HG02759 (cell line): ENCODE measurements at regions not wholly inside any gene's neighbourhood (a gene's known extent, or its start where the extent isn't known, plus 50 kb on each side); places are given as distances from the start of the nearest gene placed in this dataset.

Experiments
- ATAC-seq: cut with Tn5 transposase; IDR thresholded peaks from one replicate; pipeline ENCODE4 v1.9.1; 2021; ENCODE audit warnings: mild to moderate bottlenecking, moderate library complexity; ENCODE audit not compliant: unreplicated experiment

DNA sequence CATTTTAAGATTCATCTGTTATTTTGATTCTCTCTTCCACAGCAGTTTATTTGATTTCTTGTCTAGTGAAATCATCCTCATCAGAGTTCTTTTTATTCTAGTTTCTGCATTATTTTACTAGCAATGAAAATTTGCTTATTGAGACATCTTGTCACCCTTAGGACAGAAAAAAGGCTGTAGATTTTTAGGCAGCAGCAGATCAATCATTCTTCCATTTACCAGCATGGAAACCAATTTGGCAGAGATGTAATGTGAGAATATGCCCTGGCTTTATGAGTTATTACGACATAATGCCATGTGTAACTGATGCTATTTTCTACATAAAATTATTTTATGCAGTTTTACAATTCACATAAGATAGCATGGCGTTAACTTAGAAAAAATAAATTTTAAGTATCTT, 688.6 kb upstream of the SLC10A2 start:
- ATAC-seq: no peak

DNA sequence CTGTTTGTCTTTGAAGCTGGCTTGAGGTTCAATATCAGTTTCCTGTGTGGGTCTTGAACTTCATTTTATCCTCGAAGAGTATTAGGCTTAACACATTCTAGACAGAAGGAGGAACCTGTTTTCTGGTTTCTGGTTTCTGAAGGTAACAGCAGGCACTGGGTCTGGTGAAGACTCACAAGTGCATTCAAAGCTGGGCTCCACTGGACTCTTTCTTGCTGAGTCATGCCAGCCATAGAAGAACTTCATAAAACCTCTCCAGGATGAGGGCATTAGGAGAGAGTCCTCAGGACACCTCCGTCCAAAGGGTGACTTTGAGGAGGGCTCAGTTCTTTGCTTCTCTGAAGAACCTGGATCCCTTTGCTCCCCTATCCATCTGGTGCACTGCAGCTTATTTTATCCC, 668.6 kb upstream of the SLC10A2 start:
- no peak for ATAC-seq

DNA sequence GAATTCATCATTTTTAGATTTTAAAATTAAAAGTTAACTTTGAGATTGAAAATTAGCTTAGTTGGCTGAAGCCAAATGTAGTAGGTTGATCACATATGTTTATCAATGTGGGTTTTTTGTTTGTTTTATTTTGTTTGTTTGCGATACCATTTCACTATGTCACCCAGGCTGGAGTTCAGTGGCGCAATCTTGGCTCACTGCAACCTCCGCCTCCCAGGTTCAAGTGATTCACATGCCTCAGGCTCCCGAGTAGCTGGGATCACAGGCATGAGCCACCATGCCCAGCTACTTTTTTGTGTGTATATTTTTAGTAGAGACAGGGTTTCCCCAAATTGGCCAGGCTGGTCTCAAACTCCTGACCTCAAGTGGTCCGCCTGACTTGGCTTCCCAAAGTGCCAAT, 665.7 kb upstream of the SLC10A2 start:
- no peak for ATAC-seq

DNA sequence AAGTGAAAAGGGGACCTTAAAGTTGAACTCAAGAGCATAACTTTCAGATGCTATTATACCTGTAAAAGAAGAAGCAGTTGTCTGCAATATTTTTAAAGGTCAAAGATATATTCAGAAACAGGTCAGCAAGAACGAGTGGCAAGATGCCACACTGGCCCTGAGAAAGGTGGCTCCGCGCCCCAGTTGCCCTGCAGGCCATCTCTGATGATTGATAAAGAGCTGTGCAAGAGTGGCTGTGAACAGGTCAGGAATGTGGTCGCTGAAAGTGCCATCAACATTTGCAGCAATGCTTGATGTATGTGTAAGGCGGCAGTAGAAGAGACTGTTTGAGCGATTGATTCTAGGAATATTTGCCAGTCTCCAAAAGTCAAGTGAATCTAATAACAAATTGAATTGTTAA, 664.2 kb upstream of the SLC10A2 start:
- ATAC-seq: no peak

DNA sequence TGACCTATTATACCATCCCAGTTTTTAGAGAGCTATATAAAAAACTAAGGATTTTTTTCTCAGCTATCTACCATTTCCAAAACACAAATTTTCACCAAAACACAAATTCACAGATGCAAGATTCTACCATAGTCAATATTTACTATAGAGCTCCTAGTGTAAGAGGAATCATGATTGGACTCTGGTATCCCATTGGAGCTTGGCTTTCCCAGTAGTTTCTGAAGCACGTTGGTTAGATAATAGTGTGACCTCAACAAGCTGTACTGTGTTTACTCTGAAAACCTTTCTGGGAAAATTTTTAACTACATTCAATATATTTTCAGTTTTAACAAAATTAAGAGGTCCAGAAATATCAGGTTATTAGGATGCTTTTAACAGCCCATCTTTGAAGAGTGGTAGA, 660.6 kb upstream of the SLC10A2 start:
- no peak for ATAC-seq

DNA sequence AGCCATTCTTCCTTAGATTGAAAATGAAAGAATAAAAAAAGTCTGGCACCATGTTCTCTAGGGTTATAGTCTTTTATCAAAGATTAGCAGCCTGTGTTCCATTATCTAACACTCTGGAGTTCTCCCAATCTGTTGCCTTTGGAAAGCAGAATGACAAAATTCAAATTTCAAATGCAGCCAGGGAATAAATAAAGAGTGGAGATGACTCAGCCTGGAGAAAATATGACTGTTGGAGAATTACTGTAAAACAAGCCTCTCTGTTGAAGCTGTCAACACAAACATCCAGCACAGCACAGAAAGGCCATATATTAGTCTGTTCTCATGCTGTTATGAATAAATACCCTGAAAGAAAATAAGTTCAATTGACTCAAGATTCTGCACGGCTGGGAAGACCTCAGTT, 650.5 kb upstream of the SLC10A2 start:
- no peak for ATAC-seq

DNA sequence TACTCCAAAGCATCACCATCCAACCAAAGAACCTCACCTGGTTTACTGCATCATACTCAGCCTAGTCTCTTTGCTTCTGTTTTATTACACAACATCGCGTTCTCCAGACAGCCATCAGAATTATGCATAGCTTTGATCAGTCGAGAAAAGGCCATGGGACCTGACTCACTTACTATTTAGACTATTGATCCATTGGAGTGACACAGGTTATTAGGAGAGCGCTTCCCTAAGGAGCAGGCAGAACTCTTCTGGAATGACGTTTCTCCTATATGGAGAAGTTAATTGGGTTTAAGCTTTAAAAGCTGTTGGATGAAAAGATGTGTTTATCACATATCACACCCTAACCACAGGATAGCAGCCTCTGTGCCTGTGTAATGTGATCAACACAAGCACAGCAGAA, 649.1 kb upstream of the SLC10A2 start:
- ATAC-seq: no peak

DNA sequence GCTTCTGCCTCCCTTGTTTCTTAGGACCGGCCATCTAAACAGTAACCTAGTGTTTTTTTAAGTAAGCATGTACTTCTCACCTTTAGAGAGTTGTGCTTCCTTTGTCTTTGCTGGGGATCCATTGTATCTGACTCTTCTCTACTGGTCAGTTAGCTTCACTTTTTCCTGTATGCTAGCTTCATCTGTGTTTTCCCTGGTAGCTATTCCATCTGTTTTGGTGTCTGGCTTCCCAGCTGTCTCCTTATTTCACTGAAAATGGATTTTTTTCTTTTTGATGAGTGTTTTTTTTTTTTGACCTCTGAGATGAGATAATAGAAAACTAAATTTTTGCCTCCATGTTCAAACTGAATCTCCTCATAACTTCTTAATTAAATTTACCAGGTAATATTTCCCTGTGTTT, 637.0 kb upstream of the SLC10A2 start:
- no peak for ATAC-seq

DNA sequence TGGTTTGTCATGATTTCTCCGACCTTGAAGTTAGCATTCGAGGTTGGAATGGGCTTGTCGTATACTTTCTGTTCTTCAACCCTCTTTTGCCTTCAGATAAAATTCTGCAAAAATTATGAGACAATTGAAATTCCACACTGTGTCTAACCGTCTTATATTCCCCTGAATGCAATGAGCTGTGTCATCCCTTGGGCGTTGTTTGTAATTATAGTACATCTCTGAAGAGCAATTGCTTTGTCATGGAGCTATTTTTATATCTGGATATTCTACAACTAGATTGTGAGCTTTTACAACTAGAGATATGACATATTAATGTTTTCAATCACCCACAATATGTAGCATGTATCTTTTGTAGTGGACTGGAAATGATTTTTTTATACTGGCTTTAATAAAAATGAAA, 631.8 kb upstream of the SLC10A2 start:
- ATAC-seq: no peak

DNA sequence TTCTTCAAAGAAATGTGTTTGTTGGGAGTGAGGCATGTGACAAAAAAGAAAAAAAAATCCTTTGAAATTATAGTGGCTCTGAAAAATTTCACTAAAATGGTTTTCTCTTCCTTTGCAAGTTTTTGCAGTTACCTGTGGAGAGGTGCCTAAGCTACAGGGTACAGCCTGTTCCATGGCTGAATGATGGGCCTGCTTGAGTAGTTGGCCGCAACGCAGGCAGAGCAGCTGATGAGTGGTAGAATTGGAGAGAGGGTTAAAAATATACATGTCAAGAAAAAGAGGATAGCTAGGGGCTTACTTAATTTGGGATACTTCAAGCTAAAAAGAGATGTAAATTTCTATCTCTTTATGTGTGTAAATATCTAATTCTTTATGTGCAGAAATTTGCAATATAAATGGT, 629.1 kb upstream of the SLC10A2 start:
- ATAC-seq: no peak

DNA sequence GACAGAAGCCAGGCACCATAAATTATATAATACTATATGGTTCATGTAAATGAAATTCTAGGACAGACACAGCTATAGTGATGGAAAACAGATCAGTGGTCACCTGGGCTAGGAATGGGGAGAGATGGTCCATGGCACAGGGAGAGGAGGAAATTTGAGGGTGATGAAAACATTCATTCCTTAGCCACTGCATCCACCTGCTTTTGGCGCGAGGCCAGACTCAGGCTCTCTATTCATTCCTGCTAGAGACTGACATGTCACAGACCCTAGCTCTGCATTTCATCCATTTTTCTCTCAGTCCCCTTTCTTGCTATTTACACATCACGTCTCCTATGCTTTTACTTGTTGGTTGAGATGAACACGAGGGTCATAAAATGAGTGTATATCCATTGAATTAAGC, 628.3 kb upstream of the SLC10A2 start:
- no peak for ATAC-seq

DNA sequence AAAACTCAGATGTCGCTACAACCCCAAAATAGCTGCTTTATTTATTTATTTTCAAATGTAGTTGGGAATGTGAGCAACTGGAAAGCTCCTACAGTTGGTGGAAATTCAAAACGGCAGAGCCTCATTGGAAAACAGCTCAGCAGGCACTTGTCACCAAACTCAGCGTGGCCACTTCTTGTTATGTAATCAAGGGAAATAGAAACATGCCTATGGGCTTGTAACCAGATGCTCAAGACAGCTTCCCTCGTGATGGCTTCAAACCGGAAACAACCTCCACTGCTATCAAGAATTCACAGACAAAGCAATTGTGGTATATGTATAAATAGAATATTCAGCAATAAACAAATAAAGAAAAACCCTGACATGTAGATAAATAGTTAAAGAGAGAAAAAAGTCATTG, 627.8 kb upstream of the SLC10A2 start:
- ATAC-seq: no peak

DNA sequence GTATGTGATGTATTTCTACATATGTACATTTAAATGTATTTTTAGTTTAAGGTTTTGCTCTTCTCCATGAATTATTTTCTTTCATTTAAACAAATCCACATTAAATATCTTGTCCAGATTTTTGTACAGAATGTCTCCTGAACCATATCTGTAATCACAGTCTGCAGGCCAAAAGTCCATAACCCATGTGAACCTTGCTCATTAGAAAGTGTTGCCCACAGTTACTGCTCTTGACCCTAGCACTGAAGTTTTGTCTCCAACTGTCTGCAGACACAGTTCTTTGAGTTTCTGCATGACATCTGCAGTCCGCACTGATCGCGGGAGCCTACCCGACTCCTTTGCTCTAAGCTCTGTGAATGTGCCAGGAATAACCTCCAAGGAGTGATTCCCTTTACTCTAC, 626.2 kb upstream of the SLC10A2 start:
- no peak for ATAC-seq

DNA sequence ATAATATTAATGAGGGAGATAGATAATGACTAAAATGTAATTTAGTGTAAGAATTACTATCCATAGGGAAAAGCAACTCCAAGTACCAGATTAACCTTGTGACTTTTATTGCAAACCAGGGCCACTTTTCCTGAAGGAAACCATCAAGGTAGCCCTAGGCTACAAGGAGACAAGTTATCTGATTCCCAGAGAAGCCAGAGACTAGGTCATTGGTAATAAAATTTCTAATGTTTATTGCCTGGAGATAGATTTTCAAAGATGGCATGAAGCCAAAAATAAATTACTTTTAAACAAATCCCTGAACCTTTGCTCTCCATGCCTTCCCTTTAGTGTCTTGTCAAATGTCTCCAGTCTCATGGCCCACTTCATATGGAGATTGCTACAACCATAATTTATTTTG, 610.1 kb upstream of the SLC10A2 start:
- no peak for ATAC-seq

DNA sequence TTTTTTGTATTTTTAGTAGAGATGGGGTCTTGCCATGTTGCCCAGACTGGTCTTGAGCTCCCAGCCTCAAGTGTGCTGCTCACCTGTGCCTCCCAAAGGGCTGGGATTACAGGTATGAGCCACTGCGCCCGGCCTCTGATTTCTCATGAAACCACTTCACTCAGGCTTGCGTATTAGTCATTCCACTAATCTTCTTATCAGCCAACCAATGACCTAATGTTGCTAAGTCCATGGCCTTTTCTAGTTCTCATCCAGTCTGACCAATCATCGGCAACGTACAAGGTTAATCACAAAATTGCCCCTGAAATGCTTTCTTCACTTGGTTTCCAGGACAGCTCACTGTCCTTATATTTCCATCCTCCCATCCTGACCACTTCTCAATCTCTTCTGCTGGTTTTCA, 605.3 kb upstream of the SLC10A2 start:
- ATAC-seq: no peak

DNA sequence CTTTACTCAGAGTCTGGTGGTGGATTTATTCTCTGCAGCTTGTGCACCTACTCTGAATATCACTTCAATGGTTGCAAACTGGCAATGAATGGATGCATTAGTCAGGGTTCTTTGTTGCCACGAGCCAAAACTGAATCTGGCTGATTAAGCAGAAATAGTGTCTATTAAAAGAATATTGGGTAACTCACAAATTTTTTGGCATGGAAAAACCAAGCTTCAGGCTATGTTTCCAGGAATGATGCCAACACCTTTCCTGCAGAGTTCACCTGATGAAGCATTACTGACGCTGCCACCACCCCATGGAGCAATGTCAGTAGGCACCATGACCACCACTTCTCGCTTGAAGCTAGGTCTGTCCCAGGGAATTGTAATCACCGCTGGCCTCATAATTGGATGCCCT, 597.8 kb upstream of the SLC10A2 start:
- ATAC-seq: no peak

DNA sequence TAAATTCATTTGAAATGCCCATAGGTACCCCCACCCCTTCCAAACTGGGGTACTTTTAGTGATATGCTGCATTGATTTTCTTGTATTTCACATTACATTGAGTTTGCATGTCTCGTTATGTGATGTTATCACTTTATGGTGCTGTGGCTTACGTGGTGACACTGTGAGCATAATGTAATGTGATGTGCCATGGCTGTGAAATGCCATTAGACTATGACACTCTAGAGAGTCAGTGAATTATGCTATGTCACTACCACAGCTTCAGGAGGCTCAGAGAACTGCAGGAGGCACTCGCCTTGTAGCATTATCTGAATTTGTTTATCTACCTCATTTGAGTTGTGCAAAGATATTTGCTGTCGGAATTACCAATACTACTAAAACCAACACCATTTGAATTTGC, 590.1 kb upstream of the SLC10A2 start:
- ATAC-seq: no peak

DNA sequence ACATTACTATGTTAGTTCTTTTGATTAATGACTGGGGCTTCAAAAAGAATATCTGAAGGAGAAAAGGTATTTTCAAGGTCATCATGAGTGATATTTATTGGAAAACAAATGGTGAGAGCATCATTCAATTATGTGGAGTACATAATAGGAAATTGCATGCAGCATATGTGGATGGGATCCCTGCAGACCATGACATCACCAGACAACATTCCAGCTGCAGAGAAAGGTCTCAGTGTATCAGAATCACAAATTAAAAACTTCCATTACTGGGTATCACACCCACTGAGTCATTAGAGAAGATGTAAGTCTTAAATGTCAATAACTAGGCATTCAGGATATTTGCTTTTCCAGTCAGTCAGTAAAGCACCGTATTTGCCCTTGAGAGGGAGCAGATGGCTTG, 574.4 kb upstream of the SLC10A2 start:
- no peak for ATAC-seq

DNA sequence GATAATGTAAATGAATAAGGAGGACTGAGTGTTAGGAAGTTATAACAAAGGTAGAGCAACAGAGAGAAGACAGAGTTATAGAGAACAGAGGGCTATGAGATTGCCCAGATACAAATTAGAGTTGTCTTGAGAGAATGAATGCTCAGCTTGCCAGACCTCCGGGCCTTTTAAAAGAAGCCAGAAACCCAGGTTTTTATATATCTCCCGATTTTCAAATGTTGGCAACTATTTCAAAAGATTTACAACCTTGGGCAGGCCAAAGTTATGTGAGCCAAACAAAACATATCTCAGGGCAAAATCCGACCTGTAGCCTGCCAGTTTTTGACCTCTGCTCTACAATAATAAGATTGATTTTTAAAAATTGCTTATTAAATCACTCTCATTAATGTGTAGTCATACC, 573.1 kb upstream of the SLC10A2 start:
- ATAC-seq: no peak

DNA sequence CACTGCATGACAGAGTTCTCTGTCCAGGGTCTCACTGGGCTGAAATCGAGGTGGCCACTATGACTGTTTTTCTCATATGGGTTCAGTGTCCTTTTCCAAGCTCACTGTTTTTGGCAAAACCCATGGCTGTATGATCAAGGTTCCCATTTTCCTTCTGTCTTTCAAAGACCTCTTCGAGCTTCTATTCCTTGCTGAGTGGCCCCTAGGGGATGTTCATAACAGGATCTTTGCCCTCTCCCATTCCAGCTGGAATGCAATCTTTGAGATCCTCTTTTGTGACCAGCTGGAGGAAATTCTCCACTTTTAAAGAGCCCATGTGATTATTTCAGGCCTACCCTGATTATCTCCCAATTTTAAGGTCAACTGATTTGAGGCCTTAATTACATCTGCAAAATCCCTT, 572.5 kb upstream of the SLC10A2 start:
- ATAC-seq: no peak

DNA sequence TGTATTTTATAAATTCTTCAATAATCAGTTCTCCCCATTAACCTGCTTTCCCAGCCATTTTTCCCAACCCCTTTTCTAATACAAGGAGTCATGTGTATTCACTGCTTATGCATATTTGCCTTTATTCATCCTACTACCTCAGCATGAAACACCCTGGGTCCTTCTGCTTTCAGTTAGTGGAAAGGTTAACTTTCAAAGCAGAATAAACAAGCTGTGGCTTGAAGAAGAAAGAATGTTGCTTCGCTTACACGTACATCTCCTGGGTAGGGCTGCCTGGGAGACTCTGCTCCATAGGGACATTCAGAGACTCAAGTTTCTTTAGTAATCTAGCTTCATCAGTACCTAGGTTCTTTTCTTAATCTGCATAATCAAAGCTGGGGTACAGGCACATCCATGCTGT, 567.8 kb upstream of the SLC10A2 start:
- ATAC-seq: no peak

DNA sequence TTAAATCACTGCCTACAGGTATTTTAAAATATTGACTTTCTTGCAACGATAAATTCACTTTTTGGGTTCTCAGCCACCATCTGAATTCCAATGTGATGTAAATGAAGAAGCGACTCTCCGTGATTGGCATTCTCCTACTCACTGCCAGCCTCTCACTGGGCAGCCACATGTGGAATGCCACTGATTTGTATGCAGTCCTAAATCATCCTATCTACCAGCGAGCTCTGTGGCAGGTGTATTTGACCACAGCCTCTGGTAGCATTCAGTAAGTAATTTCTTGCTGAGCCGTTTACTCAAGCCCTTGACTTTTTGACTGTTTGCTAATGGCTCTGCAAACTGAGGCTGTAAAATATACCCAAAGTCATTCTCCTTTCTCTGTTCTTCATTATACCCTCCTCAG, 559.0 kb upstream of the SLC10A2 start:
- no peak for ATAC-seq

DNA sequence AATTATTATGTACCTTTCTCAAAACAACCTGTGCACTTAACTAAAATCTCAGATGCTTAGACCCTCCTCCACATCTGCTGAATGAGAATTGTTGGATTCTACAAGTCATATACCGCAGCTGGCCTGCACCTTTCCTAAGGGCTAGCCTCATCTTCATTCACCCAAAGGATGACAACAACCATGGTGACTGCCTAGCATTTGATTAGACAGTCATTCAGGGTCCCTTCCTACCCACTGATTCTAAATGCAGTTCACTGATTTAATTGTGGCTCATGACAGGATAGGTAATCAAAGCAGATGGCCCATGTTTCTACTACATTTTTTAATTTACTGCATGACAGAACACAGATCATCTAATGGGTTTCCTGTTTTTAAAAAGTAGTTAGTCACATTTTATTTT, 551.9 kb upstream of the SLC10A2 start:
- no peak for ATAC-seq

DNA sequence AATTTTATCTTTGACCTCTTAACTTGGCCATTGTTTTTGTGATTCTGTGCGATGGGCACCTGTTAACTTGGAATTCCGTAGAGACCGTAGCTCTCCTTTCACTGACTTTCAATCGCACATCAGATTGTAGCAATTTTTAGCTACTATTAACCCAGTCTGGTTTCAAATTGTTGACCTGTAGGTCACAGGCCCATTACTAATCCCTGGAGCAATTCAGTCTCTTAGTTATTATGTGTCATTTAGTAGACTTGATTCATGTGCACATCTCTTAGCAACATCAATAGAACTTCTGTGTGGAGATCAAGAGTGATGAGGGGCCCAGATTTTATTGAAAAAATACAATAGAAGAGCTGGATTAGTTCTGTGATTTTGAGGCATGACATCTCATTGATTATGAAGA, 549.6 kb upstream of the SLC10A2 start:
- ATAC-seq: no peak
